Subcutaneous abdominal adipose tissue (tissue), 5 donors: ENCODE measurements at regions not wholly inside any gene's neighbourhood (a gene's known extent, or its start where the extent isn't known, plus 50 kb on each side); places are given as distances from the start of the nearest gene placed in this dataset.

ENCODE experiments used
- H3K27ac ChIP-seq: one replicate; pipeline ENCODE4 v1.7.0; 2013; ENCODE audit warnings: low read depth, mild to moderate bottlenecking, inconsistent platforms, low read length, moderate library complexity
- H3K27me3 ChIP-seq, 5 donors: one replicate each; pipeline ENCODE4 v1.7.0; 2013; ENCODE audit warnings: low read length in 5 of 5, inconsistent platforms in 1 of 5; ENCODE audit not compliant: control insufficient read depth in 5 of 5, insufficient read depth in 4 of 5
- H3K36me3 ChIP-seq, 5 donors: one replicate each; pipeline ENCODE4 v1.7.0; 2013; ENCODE audit warnings: low read length in 5 of 5; ENCODE audit not compliant: control insufficient read depth in 5 of 5, insufficient read depth in 5 of 5
- H3K4me1 ChIP-seq, 5 donors: one replicate each; pipeline ENCODE4 v1.7.0; 2013; ENCODE audit warnings: low read length in 5 of 5, mild to moderate bottlenecking in 3 of 5, moderate library complexity in 1 of 5; ENCODE audit not compliant: control insufficient read depth in 5 of 5, insufficient read depth in 5 of 5
- H3K4me3 ChIP-seq, 5 donors: one replicate each; pipeline ENCODE4 v1.7.0; 2013; ENCODE audit warnings: low read length in 5 of 5, low read depth in 1 of 5
- H3K9ac ChIP-seq, 5 donors: one replicate each; pipeline ENCODE4 v1.7.0; 2013; ENCODE audit warnings: low read length in 5 of 5, mild to moderate bottlenecking in 4 of 5, moderate library complexity in 3 of 5
- H3K9me3 ChIP-seq, 5 donors: one replicate each; pipeline ENCODE4 v1.7.0; 2013; ENCODE audit warnings: low read length in 5 of 5; ENCODE audit not compliant: control insufficient read depth in 5 of 5
- donor health status: healthy.
- donor health status: healthy.
- donor health status: healthy.
- donor health status: healthy.
- donor health status: healthy.

- H3K36me3 ChIP-seq = no peaks in the 10 kb centered on the region
- no peak overlapping the region for H3K9ac ChIP-seq
- H3K9me3 ChIP-seq = no peaks in the 10 kb centered on the region
- no peak overlapping the region for H3K4me3 ChIP-seq
- no peaks in the 10 kb centered on the region for H3K4me1 ChIP-seq
- H3K27me3 ChIP-seq = no peaks in the 10 kb centered on the region
- no peak overlapping the region for H3K27ac ChIP-seq
Observed at GRCh38 chr7:8809320-8809719, 375.9 kb downstream of the NXPH1 start.

DNA sequence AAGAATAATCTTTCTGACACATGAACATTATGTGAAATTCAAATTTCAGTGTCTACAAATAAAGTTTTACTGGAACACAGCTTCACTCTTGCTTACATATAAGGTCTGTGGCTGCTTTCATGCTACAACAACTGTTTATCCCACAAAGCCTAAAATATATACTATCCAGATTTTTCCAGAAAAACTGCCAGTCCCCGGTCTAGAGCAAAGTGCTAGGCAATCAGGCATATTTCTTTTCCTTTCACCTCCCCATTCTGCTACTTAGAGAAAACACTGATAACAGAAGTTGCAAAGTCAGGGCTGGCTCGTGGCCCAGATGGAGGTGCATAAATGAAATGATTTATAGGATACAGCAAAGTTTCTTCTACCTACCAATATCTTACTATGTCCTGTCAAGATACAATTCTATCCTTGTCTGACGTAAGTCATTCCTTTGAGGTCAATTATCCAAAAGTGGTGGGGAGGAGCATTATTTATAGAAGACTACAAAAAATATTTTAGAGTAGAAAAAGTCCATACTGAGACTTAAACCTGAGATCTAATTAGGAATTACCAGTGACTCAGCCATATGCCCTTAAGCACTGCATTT is 384.1 kb downstream of the NXPH1 start:
- no peaks in the 10 kb centered on the region for H3K9me3 ChIP-seq
- no peaks in the 10 kb centered on the region for H3K36me3 ChIP-seq
- no peak overlapping the region for H3K9ac ChIP-seq
- no peaks in the 10 kb centered on the region for H3K4me1 ChIP-seq
- H3K4me3 ChIP-seq = no peak overlapping the region
- no peak overlapping the region for H3K27ac ChIP-seq
- H3K27me3 ChIP-seq = no peaks in the 10 kb centered on the region

DNA sequence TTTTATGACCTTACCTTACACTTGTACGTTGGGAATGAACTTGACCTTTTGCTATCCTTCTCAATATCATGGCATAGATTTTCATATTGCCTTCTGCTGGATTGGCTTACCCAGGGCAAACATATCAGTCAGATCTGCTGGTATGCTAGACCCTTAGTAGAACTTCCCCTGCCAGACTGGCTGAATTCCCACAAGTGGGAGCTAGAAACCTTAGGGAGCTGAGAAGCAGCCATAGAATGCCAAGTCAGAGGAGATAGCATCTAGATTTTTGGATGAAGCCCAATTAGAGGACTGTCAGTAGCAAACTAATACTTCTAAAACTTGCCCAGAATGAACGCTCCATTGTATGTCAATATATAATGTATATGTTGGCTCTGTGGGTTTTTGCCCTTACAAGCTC is 385.0 kb downstream of the NXPH1 start:
- Histone ChIP-seq H3K9ac (no peak overlapping the region), H3K4me1 (no peaks in the 10 kb centered on the region), H3K4me3 (no peak overlapping the region), H3K27me3 (no peaks in the 10 kb centered on the region), H3K9me3 (no peaks in the 10 kb centered on the region), H3K36me3 (no peaks in the 10 kb centered on the region), H3K27ac (no peak overlapping the region)

DNA sequence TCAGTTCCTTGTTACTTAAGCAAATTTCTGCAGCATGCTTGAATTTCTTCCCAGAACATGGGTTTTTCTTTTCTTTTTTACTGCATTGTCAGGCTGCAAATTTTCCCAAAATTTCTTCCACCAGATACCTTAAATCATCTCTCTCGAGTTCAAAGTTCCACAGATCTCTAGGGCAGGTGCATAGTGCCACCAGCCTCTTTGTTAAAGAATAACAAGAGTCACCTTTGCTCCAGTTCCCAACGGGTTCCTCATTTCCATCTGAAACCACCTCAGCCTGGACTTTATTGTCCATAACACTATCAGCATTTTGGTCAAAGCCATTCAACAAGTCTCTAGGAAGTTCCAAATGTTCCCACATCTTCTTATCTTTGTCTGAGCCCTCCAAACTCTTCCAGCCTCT is 389.2 kb downstream of the NXPH1 start:
- H3K9me3 ChIP-seq = no peaks in the 10 kb centered on the region
- no peaks in the 10 kb centered on the region for H3K4me1 ChIP-seq
- no peak overlapping the region for H3K4me3 ChIP-seq
- no peaks in the 10 kb centered on the region for H3K27me3 ChIP-seq
- H3K9ac ChIP-seq = no peak overlapping the region
- no peak overlapping the region for H3K27ac ChIP-seq
- H3K36me3 ChIP-seq = no peaks in the 10 kb centered on the region

DNA sequence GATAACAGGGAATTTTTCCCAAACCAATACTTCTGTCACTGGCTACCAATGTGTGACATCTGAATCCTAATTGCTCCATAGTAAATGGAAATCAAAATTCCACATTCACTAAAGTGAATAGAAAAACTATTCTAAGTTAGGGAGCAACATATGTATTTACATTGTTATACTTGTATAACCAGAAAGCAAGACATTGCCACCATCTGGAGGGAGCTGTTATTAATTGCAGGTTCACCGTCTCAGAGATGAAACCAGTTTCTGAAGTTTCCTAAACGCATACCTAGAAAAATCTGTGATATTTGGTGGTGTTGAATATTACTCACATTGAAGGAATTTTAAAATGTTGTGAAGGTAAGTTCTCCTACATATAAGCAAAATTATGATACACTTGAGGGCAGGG is 390.1 kb downstream of the NXPH1 start:
- no peaks in the 10 kb centered on the region for H3K4me1 ChIP-seq
- no peaks in the 10 kb centered on the region for H3K27me3 ChIP-seq
- no peak overlapping the region for H3K9ac ChIP-seq
- no peak overlapping the region for H3K27ac ChIP-seq
- no peaks in the 10 kb centered on the region for H3K9me3 ChIP-seq
- H3K36me3 ChIP-seq = no peaks in the 10 kb centered on the region
- H3K4me3 ChIP-seq = no peak overlapping the region

DNA sequence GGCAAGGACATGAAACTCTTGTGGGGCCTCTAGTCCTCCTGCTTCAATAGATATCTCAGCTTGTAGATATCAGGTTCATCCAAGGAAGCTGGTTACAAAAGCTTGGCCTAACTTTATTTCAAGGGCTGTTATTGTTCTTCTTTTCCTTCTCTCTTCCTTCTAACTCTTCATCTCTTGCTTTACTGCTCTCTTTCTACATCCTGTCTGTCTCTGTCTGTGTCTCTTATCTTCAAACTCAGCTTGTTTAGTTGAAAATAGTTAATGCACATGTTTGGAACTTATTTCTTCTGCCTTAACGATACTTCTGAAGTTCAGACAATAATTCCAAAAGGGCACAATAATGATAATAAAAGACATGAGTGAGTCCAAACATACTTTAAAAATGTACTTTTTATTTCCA is 393.9 kb downstream of the NXPH1 start:
- no peak overlapping the region for H3K4me3 ChIP-seq
- H3K9me3 ChIP-seq = no peaks in the 10 kb centered on the region
- no peaks in the 10 kb centered on the region for H3K4me1 ChIP-seq

GRCh38 chr7:8829100-8829499 is 395.7 kb downstream of the NXPH1 start:
- Histone ChIP-seq H3K36me3 (no peaks in the 10 kb centered on the region), H3K27me3 (no peaks in the 10 kb centered on the region), H3K9ac (no peak overlapping the region), H3K4me1 (no peaks in the 10 kb centered on the region), H3K4me3 (no peak overlapping the region), H3K27ac (no peak overlapping the region), H3K9me3 (no peaks in the 10 kb centered on the region)

More for the DNA sequence above, 393.9 kb downstream of the NXPH1 start:
- no peak overlapping the region for H3K9ac ChIP-seq
- H3K36me3 ChIP-seq = no peaks in the 10 kb centered on the region
- H3K27me3 ChIP-seq = no peaks in the 10 kb centered on the region
- H3K27ac ChIP-seq = no peak overlapping the region

DNA sequence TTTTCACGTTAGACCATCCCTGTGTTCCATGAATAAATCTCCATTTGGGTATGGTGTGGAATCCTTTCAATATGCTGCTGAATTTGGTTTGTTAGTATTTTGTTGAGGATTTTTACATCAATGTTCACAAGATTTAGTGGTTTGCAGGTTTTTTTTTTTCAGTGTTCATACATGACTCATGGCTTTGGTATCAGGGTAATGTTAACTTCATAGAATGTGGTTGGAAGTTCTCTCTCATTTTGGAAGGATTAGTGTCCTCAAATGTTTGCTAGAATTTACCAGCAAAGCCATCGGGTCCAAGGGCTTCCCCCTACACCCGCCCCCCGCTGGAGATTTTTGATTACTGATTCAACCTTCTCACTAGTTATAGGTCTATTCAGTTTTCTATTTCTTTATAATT is 398.0 kb downstream of the NXPH1 start:
- no peaks in the 10 kb centered on the region for H3K4me1 ChIP-seq
- H3K27me3 ChIP-seq = no peaks in the 10 kb centered on the region
- no peak overlapping the region for H3K9ac ChIP-seq
- no peak overlapping the region for H3K4me3 ChIP-seq
- no peaks in the 10 kb centered on the region for H3K9me3 ChIP-seq
- no peak overlapping the region for H3K27ac ChIP-seq
- no peaks in the 10 kb centered on the region for H3K36me3 ChIP-seq

DNA sequence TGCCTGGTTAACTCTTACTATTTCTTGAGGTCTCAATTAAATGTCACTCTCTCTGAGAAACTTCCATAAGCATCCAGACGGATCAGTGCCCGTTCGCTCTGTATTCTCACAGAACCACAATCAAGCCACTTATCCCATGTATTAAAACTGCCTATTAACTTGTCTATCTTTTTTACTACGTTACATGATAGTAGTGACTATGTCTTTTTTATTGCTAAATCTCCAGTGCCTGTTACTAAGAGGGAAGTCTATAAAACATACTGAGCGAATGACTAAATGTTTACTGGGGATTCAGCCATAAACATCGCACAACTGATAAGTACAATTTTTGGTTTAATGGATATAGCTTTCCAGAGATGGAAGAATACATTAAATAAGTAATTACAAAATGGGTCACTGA is 399.9 kb downstream of the NXPH1 start:
- H3K27ac ChIP-seq = no peak overlapping the region
- H3K9ac ChIP-seq = no peak overlapping the region
- no peak overlapping the region for H3K4me3 ChIP-seq
- no peaks in the 10 kb centered on the region for H3K4me1 ChIP-seq
- H3K36me3 ChIP-seq = no peaks in the 10 kb centered on the region
- no peaks in the 10 kb centered on the region for H3K9me3 ChIP-seq
- no peaks in the 10 kb centered on the region for H3K27me3 ChIP-seq

DNA sequence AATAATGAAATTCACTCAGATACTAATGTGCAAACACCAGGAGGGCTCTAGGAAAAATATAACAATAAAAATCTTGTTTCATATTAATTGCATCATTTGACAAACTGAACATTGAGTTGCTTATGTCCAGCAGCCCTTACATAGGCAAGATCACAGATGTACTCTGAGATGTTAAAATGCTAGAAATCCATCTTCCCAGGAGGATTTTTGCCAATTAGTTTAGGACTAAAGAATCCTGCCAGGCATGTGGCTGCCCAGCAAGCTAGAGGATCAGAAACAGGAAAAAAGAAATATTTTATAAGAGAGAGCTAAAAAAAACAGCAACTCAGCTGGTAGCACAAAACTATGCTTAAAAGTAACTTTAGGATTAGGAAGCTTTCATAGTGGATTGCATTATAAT is 407.8 kb downstream of the NXPH1 start:
- Histone ChIP-seq H3K9ac (no peak overlapping the region), H3K4me1 (no peaks in the 10 kb centered on the region), H3K9me3 (no peaks in the 10 kb centered on the region)

GRCh38 chr7:8871716-8872115 is 438.3 kb downstream of the NXPH1 start:
- Histone ChIP-seq H3K27me3 (no peaks in the 10 kb centered on the region), H3K36me3 (no peaks in the 10 kb centered on the region), H3K9me3 (peaks cover 0 to 3% (median 0%) of the 10 kb centered on the region in 5 donors), H3K27ac (no peak overlapping the region), H3K9ac (no peak overlapping the region), H3K4me3 (no peak overlapping the region), H3K4me1 (no peaks in the 10 kb centered on the region)

More for the DNA sequence above, 407.8 kb downstream of the NXPH1 start:
- no peak overlapping the region for H3K27ac ChIP-seq
- no peaks in the 10 kb centered on the region for H3K27me3 ChIP-seq
- no peaks in the 10 kb centered on the region for H3K36me3 ChIP-seq
- no peak overlapping the region for H3K4me3 ChIP-seq
